ENCODE measurements at regions not wholly inside any gene's neighbourhood (a gene's known extent, or its start where the extent isn't known, plus 50 kb on each side); places are given as distances from the start of the nearest gene placed in this dataset.

GRCh38 chr13:88729605-88730004 is 1058.4 kb downstream of the SLITRK5 start (continued):
- TF ChIP-seq REST (IDR thresholded peaks at IDR 0.05; ENCODE audit: unreplicated experiment) = no peak
- TF ChIP-seq ETS1 (IDR thresholded peaks at IDR 0.05) = no peak
- TF ChIP-seq EZH2 (IDR thresholded peaks at IDR 0.05; ENCODE audit: low read depth, unreplicated experiment) = no peak

- Mint-ChIP-seq H3K36me3 (ENCODE audit: low read depth) (peaks cover 2% of the 10 kb centered on the region; the same call in 1 of the 3 replicates), H3K27me3 (ENCODE audit: insufficient read depth, low read depth, poor library complexity) (no peaks in the 10 kb centered on the region), H3K9me3 (no peaks in the 10 kb centered on the region), H3K27ac (no peak overlapping the region), H3K4me3 (no peak overlapping the region), H3K4me1 (no peaks in the 10 kb centered on the region)
- no peak overlapping the region for H3K27ac ChIP-seq (ENCODE audit: low read depth)
- TF ChIP-seq CTCF (conservative IDR thresholded peaks at IDR 0.05; ENCODE audit: low read depth in 2 of 2) = no peak
- TF ChIP-seq ETS1 (IDR thresholded peaks at IDR 0.05) = no peak
- no peak for TF ChIP-seq NANOG (IDR thresholded peaks at IDR 0.05; ENCODE audit: borderline replicate concordance)
- H3K36me3 ChIP-seq (ENCODE audit: insufficient read depth) = no peaks in the 10 kb centered on the region
- H3K79me2 ChIP-seq (replicated peaks; ENCODE audit: insufficient read depth) = no peaks in the 10 kb centered on the region
- ATAC-seq (no peak), DNase-seq (ENCODE audit: low spot score) (no peak)
- no peaks in the 10 kb centered on the region for H3K27me3 ChIP-seq (ENCODE audit: insufficient read depth)
- no peak overlapping the region for H2AFZ ChIP-seq
- H3K4me2 ChIP-seq = no peak overlapping the region
- H3K4me3 ChIP-seq = no peak overlapping the region
- no peaks in the 10 kb centered on the region for H3K9me2 ChIP-seq (ENCODE audit: insufficient read depth)
- H3K4me1 ChIP-seq (ENCODE audit: insufficient read depth) = no peaks in the 10 kb centered on the region
- no peaks in the 10 kb centered on the region for H4K20me1 ChIP-seq (replicated peaks; ENCODE audit: insufficient read depth)
- no peaks in the 10 kb centered on the region for H3F3A ChIP-seq (replicated peaks; ENCODE audit: low read depth)
These were observed 1064.9 kb downstream of the SLITRK5 start for GRCh38 chr13:88736026-88736425.

GRCh38 chr13:88739195-88739594 is 1068.0 kb downstream of the SLITRK5 start:
- H2AFZ ChIP-seq = no peak overlapping the region
- no peak for ATAC-seq
- no peak for TF ChIP-seq ZNF114 (CRISPR knock-in tag; IDR thresholded peaks at IDR 0.05)
- no peak for TF ChIP-seq ETS1 (IDR thresholded peaks at IDR 0.05)
- TF ChIP-seq EZH2 (IDR thresholded peaks at IDR 0.05; ENCODE audit: low read depth, unreplicated experiment) = no peak
- no peak for TF ChIP-seq CTCF (conservative IDR thresholded peaks at IDR 0.05; ENCODE audit: low read depth in 2 of 2)
- TF ChIP-seq CREB1 (CRISPR knock-in tag; IDR thresholded peaks at IDR 0.05; ENCODE audit: low read depth) = no peak
- TF ChIP-seq POLR2AphosphoS5 (IDR thresholded peaks at IDR 0.05; ENCODE audit: low read depth) = no peak
- TF ChIP-seq ZNF331 (CRISPR knock-in tag; IDR thresholded peaks at IDR 0.05; ENCODE audit: low read depth) = no peak
- TF ChIP-seq STAT1 (IDR thresholded peaks at IDR 0.05; ENCODE audit: unreplicated experiment) = no peak

More at GRCh38 chr13:88739195-88739594, 1068.0 kb downstream of the SLITRK5 start:
- no peaks in the 10 kb centered on the region for H3K79me2 ChIP-seq (replicated peaks; ENCODE audit: insufficient read depth)
- H3K27ac Mint-ChIP-seq = no peak overlapping the region
- no peaks in the 10 kb centered on the region for H3K4me1 Mint-ChIP-seq
- no peaks in the 10 kb centered on the region for H3K27me3 Mint-ChIP-seq (ENCODE audit: insufficient read depth, low read depth, poor library complexity)
- H3K4me3 ChIP-seq = no peak overlapping the region
- H3K4me3 Mint-ChIP-seq = no peak overlapping the region
- H3K9me2 ChIP-seq (ENCODE audit: insufficient read depth) = no peaks in the 10 kb centered on the region
- no peaks in the 10 kb centered on the region for H3F3A ChIP-seq (replicated peaks; ENCODE audit: low read depth)
- no peak overlapping the region for H3K27ac ChIP-seq (ENCODE audit: low read depth)
- DNase-seq (ENCODE audit: low spot score) = no peak
- H3K36me3 Mint-ChIP-seq (ENCODE audit: low read depth) = peaks cover 5% of the 10 kb centered on the region; the same call in 2 of the 3 replicates
- H3K36me3 ChIP-seq (ENCODE audit: insufficient read depth) = no peaks in the 10 kb centered on the region
- peaks cover 4% of the 10 kb centered on the region; the same call in 1 of the 3 replicates for H3K9me3 Mint-ChIP-seq
- H3K4me1 ChIP-seq (ENCODE audit: insufficient read depth) = no peaks in the 10 kb centered on the region
- no peaks in the 10 kb centered on the region for H3K27me3 ChIP-seq (ENCODE audit: insufficient read depth)
- H4K20me1 ChIP-seq (replicated peaks; ENCODE audit: insufficient read depth) = no peaks in the 10 kb centered on the region
- no peak overlapping the region for H3K4me2 ChIP-seq

Measured in GM23338 (cell line).